AG09319 (cell line): ENCODE measurements at regions not wholly inside any gene's neighbourhood (a gene's known extent, or its start where the extent isn't known, plus 50 kb on each side); places are given as distances from the start of the nearest gene placed in this dataset.
A peak's percentile ranks its signal among the peaks of the same experiment; 100 is the strongest.

Experiments used
- DNase-seq: peaks from one replicate; pipeline ENCODE4 v3.0.0-alpha.2; 2010; ENCODE audit warnings: low read depth; ENCODE audit errors: extremely low read depth
- TF ChIP-seq, protein P1 (sequence below): IDR thresholded peaks from 2 replicates; pipeline ENCODE4 v1.5.1; 2011; ENCODE audit warnings: low read depth, mild to moderate bottlenecking, inconsistent platforms, low read length, moderate library complexity

DNA sequence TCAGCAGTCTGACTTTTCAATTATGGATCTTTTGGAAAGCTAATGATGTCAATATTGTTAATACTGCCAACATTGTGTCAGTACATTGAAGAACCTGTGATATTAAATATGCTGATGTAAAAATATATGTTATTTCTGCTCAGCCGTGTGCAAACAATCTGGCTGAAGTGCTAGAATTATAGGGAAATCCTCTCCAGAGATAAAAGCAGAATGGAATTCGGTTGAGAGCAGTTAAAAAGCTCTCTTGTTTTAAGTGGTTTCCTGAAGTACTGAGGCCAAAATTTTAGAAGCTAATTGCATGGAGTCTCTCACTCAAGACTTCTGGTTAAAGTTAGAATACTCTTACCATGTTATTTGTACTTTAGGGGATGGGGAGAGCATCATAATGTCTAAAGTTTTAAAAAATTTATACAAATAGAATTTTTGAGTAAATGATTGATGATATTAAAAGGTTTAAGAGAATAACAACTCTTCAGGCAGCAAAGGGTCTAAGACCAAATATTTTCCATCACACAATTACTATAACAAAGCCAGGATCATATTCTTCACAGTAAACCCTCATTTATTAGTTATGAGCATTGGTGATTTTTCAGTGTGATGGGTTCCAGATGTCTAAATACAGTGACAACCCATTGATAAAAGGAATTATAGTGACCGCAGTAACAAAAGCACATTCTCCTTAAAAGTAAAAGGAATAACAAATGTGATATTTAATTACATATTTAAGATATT is 834.2 kb upstream of the CXADR start:
- no peak for DNase-seq
- TF ChIP-seq, protein P1, sequence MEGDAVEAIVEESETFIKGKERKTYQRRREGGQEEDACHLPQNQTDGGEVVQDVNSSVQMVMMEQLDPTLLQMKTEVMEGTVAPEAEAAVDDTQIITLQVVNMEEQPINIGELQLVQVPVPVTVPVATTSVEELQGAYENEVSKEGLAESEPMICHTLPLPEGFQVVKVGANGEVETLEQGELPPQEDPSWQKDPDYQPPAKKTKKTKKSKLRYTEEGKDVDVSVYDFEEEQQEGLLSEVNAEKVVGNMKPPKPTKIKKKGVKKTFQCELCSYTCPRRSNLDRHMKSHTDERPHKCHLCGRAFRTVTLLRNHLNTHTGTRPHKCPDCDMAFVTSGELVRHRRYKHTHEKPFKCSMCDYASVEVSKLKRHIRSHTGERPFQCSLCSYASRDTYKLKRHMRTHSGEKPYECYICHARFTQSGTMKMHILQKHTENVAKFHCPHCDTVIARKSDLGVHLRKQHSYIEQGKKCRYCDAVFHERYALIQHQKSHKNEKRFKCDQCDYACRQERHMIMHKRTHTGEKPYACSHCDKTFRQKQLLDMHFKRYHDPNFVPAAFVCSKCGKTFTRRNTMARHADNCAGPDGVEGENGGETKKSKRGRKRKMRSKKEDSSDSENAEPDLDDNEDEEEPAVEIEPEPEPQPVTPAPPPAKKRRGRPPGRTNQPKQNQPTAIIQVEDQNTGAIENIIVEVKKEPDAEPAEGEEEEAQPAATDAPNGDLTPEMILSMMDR, result no peak

DNA sequence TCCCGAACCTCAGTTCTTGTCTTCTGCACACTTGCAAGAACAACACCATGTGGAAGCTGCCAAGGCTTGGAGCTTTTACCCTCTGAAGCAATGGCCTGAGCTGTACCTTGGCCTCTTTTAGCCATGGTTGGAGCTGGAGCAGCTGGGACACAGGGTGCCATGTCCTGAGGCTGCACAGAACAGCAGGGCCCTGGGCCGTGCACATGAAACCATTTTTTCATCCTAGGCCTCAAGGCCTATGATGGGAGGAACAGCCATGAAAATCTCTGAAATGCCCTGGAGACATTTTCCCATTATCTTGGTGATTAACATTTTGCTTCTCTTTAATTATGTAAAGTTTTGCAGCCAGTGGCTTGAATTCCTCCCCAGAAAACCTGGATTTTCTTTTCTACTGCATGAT is 817.8 kb upstream of the CXADR start:
- no peak for DNase-seq
- TF ChIP-seq, protein P1, result no peak

DNA sequence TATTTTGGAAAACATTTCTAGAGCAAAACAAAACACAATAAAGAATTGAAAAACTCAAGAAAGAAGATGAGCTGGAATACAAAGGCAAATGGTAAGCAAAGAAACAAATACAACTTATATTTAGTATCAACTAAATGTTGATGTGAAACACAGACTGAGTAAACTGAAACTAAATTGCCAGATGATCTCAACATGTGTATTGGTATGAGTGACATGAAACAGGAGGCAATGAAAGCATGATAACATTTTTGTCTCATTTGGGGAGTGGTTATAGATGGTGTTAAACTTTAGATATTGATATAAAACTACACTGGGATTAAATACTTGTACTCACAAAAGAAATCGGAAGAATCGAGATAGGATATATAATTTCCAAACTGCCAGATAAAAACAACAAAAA is 805.6 kb upstream of the CXADR start:
- no peak for DNase-seq
- TF ChIP-seq, protein P1, result no peak

DNA sequence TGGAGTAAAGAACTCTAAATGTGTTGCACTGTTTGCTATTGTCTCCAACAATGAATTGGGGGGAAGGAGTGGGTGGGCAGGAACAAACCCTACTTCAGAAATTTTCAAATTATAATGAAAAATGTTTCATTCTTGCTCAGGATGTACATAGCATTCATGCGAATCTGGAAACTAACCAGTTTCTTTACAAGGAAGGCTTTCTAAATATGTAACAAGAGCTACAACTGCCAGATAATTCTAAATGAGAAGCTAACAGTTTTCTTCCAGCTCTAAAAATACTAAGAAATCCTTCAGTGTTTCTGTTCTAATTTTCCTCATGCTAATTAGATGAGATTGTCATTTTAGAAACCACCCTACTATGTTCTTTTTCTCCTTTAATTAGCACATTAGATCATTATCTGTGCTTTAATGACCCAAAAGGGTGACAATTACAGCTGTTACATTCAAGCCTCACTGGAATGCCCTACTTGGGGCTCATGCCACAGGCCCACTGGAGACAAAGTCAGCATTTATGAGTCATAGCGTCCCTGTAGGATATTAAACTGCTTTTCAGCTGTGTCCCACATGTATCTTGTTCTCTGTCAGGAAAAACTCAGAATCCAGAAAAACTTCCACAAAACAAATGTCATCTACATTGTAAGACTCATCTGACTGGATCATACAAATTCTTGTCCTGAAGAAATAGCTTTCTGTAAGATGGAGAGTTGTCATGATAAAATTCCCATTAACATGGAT is 804.6 kb upstream of the CXADR start:
- TF ChIP-seq, protein P1, result no peak

DNA sequence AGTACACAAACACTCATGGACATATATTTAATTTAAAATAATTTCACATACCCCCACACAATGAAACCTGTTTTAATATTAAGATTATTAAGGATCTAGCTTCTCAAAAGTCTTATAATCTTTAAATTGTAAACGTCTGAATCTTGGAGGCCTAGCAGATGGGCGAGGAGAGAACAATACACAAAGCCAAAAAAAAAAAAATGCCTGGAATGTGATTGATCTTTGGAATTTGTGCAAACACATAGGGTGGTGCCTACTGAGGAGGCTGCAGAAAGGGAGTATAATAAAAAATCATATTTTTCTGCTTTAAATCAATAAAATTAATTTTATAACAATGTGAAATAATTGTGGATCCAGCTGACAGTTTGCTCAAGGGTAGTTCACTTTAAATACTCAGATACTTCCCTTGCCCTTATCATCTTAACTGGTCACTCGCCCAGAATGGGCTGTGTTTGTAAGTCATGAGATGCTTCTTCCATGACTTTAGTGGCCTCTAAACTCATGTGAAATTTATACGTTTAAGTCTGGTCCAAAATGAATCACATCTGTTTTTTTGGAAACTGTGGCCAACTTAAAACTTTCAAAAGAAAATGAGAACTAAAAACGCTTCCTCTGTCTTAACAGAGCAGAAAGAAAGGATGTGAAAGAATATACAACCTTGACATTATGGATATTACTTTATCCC is 802.8 kb upstream of the CXADR start:
- TF ChIP-seq, protein P1, result no peak
- peak; percentile 44 for DNase-seq

More for the DNA sequence above, 804.6 kb upstream of the CXADR start:
- DNase-seq, result no peak

DNA sequence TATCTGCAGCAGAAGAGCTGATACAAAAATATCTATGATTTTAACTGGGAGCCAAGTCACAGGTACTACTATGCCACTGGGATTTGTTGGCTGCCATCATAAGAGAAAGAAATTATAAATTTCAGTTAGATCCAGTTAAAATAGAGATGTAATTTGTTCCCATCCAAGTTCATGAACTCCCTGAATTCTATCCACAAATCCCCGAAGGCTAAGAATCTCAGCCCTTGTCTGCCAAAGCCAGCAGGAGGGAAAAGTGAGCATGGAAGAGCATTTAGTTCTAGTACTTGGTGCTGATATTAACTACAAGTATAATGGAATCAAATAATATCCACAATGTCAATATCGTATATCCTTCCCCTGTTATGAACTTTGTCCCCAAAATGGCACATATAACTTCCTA is 801.1 kb upstream of the CXADR start:
- no peak for DNase-seq
- TF ChIP-seq, protein P1, result no peak
